ENCODE measurements at regions not wholly inside any gene's neighbourhood (a gene's known extent, or its start where the extent isn't known, plus 50 kb on each side); places are given as distances from the start of the nearest gene placed in this dataset.
A peak's percentile ranks its signal among the peaks of the same experiment; 100 is the strongest.

- Histone ChIP-seq H3K4me3 (no peak overlapping the region), H3K36me3 (no peaks in the 10 kb centered on the region), H3K27me3 (no peaks in the 10 kb centered on the region), H3K9me3 (no peaks in the 10 kb centered on the region)
- no peak for DNase-seq
Observed at GRCh38 chr6:105832313-105832761, 253.8 kb upstream of the PRDM1 start.

GRCh38 chr6:105831311-105832097, 254.6 kb upstream of the PRDM1 start:
- H3K4me3 ChIP-seq: no peak overlapping the region
- H3K36me3 ChIP-seq: no peaks in the 10 kb centered on the region
- DNase-seq: no peak
- H3K9me3 ChIP-seq: no peaks in the 10 kb centered on the region
- H3K27me3 ChIP-seq: no peaks in the 10 kb centered on the region

DNA sequence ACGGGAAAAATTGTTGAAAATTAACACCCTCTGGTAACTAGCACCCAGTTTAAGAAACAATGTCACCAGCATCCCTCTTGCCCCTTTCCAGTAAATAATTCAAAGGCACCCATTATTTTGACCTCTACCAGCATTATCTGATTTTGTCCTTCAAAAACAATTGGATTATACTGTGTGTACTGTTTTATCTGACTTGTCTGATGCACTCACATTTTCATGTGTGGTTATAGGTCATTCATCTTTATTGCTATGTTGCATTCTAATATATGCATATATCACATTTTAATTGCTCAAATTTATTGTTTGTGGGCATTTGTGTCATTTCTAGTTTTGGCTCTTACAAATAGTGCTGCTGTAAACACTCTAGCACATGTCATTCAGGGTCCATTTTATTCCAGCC, 260.9 kb upstream of the PRDM1 start:
- H3K36me3 ChIP-seq: no peaks in the 10 kb centered on the region
- H3K9me3 ChIP-seq: peaks cover 3% of the 10 kb centered on the region; the same call in 1 of the 2 replicates
- H3K4me3 ChIP-seq: no peak overlapping the region
- no peak for DNase-seq
- no peaks in the 10 kb centered on the region for H3K27me3 ChIP-seq

DNA sequence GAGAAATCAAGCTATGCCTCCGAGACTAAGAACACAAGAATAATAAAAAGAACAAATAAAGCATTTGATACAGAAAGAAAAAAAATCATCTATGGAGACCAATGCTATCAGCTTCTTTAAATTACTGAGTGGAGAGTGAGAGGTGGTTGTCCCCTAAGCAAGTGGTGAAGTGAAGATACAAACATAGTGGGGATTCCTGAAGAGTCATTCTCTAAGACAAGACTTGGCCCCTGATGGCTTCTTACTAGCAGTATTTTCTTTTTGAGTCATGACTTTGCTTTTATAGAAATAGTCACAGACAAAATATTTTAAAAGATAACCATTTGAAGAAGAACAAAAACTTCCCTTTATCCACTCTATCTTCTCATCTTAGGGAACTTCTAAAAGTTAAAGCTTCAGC, 261.4 kb upstream of the PRDM1 start:
- no peaks in the 10 kb centered on the region for H3K27me3 ChIP-seq
- H3K36me3 ChIP-seq: no peaks in the 10 kb centered on the region
- peaks cover 3% of the 10 kb centered on the region; the same call in 1 of the 2 replicates for H3K9me3 ChIP-seq
- H3K4me3 ChIP-seq: no peak overlapping the region
- DNase-seq: no peak

GRCh38 chr6:105821777-105822176, 264.4 kb upstream of the PRDM1 start:
- Histone ChIP-seq H3K27me3 (no peaks in the 10 kb centered on the region), H3K9me3 (peaks cover 3% of the 10 kb centered on the region; the same call in 1 of the 2 replicates), H3K4me3 (no peak overlapping the region), H3K36me3 (no peaks in the 10 kb centered on the region)
- no peak for DNase-seq

- H3K4me3 ChIP-seq: no peak overlapping the region
- no peaks in the 10 kb centered on the region for H3K27me3 ChIP-seq
- no peaks in the 10 kb centered on the region for H3K36me3 ChIP-seq
- peaks cover 3% of the 10 kb centered on the region; the same call in 1 of the 2 replicates for H3K9me3 ChIP-seq
- DNase-seq: no peak
Observed at GRCh38 chr6:105821027-105821426, 265.1 kb upstream of the PRDM1 start.

- no peak for DNase-seq
- Histone ChIP-seq H3K27me3 (no peaks in the 10 kb centered on the region), H3K4me3 (no peak overlapping the region), H3K36me3 (no peaks in the 10 kb centered on the region), H3K9me3 (peaks cover 3% of the 10 kb centered on the region; the same call in 1 of the 2 replicates)
Observed at GRCh38 chr6:105819745-105820144, 266.4 kb upstream of the PRDM1 start.

- H3K4me3 ChIP-seq: no peak overlapping the region
- DNase-seq: no peak
- H3K36me3 ChIP-seq: no peaks in the 10 kb centered on the region
- H3K9me3 ChIP-seq: peaks cover 3% of the 10 kb centered on the region; the same call in 1 of the 2 replicates
- H3K27me3 ChIP-seq: no peaks in the 10 kb centered on the region
Observed at GRCh38 chr6:105818505-105818904, 267.6 kb upstream of the PRDM1 start.

DNA sequence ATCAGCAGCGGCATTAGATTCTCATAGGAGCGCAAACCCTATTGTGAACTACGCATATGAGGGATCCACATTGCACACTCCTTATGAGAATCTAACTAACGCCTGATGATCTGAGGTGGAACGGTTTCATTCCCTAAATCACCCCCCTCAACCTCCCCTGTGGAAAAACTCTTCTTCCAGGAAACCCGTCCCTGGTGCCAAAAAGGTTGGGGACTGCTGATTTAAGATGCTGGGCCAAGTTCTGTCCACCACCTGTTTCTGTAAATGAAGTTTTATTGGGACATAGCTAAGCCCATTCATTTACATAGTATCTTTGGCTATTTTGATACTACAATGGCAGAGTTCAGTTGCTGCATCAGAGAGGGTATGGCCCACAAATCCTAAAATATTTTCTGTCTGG, 268.2 kb upstream of the PRDM1 start:
- H3K36me3 ChIP-seq: no peaks in the 10 kb centered on the region
- H3K9me3 ChIP-seq: peaks cover 3% of the 10 kb centered on the region; the same call in 1 of the 2 replicates
- no peaks in the 10 kb centered on the region for H3K27me3 ChIP-seq
- DNase-seq: no peak
- H3K4me3 ChIP-seq: no peak overlapping the region

GRCh38 chr6:105817370-105817769, 268.8 kb upstream of the PRDM1 start:
- H3K36me3 ChIP-seq: no peaks in the 10 kb centered on the region
- peaks cover 3% of the 10 kb centered on the region; the same call in 1 of the 2 replicates for H3K9me3 ChIP-seq

DNA sequence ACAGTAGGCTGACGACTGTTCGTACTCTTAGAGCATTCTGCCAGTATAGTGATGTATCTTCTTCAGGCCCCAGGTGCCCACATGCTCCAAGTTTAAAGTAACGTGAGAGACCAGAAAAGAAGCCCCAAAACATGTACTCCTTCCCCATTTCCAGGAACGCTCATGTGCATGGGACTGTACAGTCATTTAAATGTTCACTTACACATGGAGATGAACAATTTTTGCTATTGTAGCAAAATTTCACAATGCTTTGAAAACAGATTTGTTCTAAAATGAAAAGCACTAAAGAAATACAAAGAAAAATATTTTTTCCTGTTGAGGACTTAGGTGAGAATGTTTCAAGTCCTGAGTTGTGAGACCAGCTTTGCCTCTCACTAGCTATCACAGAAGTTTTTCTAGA, 269.3 kb upstream of the PRDM1 start:
- peaks cover 3% of the 10 kb centered on the region; the same call in 1 of the 2 replicates for H3K9me3 ChIP-seq
- no peaks in the 10 kb centered on the region for H3K27me3 ChIP-seq
- no peak for DNase-seq
- no peak overlapping the region for H3K4me3 ChIP-seq
- H3K36me3 ChIP-seq: no peaks in the 10 kb centered on the region

More at GRCh38 chr6:105817370-105817769, 268.8 kb upstream of the PRDM1 start:
- Histone ChIP-seq H3K4me3 (no peak overlapping the region), H3K27me3 (no peaks in the 10 kb centered on the region)
- DNase-seq: no peak

DNA sequence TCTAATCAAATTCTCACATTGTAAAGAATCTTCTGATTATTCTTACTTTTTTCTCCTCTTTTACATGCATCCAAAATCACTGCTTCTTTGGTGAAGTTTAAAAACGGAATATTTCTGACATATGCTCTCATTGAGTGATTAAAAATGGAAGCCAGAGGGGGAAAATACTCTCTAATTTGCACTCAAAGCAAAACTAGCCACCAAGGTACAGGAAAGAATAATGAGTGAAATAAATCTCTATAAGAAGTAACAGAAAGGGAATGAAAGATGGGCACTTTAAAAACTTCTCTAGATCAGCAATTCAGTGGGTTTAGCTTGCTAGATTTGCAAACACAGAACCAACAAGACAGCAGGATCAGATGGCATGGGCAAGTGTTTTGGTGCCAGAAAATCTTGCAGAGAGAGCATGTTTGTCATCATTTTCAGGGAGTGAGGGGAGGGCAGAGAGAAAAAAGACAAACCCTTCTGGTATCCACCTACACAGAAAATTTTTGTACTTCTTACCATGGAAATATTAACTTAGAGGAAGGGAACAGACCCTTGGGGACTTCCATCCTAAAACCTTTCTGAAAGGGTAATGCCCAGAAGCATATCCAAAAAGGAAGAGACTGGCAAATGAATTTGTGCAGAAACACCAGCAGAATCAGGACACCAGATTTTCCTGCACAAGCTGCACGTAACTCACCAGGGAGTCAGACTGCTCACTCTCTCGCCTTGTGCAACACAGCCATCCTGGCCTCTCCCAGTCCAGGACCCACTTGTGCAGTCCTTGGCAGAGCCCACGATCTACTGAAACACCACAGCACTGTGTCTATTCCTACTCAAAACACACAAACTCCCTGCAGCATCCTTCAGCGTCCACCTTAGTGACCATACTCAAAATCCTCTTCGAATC, 270.2 kb upstream of the PRDM1 start:
- Histone ChIP-seq H3K27me3 (no peaks in the 10 kb centered on the region), H3K36me3 (no peaks in the 10 kb centered on the region), H3K9me3 (no peaks in the 10 kb centered on the region), H3K4me3 (no peak overlapping the region)
- no peak for DNase-seq

DNA sequence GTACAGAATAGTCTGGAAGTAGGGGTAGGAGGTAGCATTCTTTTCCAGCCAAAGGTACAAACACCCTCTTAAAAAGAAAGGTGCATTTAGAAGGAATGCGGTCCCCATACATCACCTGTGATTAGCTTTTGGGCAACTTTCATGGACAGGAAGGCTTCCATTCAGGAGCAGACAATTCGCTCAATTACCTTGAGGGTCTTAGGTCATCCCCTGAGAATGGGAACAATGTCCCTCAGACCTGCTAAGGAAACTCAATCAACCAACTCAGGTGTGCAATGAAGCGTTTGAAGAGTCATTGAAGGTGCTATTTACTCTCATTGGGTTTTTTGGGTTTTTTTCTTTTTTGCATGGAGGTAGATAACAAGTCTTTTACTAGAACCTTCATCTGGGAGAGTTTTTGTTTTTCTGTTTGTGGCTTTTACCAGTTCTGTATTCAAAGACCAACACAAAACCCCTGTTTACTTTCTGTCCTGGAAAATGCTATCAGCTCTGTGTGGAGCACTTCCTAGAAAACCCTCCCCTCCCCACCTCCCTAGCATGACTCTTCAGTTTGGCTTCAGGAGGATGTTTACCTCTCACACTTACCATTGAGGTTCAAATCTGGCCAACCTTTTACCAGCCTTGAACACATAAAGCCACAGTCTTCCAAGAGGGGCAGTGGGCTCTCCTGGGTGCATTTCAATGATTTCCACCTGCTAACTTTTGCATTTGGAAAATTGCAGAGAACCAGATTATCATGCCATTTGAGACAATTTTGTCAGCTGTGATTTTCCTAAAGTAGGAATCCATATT, 271.2 kb upstream of the PRDM1 start:
- no peak for DNase-seq
- Histone ChIP-seq H3K27me3 (no peaks in the 10 kb centered on the region), H3K36me3 (no peaks in the 10 kb centered on the region), H3K9me3 (no peaks in the 10 kb centered on the region), H3K4me3 (no peak overlapping the region)

DNA sequence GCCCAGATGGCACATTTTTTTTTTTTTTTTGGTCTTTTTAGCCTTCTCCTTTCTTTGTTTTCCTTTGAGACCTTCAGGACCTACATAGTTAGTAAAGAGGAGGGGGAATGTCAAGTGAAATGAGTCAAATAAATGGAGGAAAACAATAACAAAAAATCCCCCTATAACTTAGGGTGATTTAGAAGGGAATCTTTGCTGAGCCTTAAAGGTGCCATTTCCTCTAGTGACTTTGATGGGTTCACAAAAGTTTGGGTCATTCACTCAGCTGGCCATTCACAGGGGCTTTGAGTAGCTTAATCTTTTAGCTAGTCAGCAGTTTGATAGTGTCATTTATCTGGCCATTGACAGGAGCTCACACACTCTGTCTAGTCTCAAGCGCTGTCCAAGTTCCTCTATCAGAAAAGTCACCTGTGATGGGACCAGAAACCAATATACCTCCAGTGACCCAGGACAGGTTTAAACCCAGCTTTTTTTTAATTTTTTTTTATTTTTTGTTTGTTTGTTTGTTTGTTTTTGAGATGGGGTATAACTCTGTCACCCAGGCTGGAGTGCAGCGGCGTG, 275.1 kb upstream of the PRDM1 start:
- no peak for DNase-seq
- Histone ChIP-seq H3K4me3 (no peak overlapping the region), H3K9me3 (no peaks in the 10 kb centered on the region), H3K27me3 (no peaks in the 10 kb centered on the region), H3K36me3 (no peaks in the 10 kb centered on the region)

GRCh38 chr6:105810105-105810921, 275.8 kb upstream of the PRDM1 start:
- peak; percentile 81 for DNase-seq
- H3K4me3 ChIP-seq: no peak overlapping the region
- no peaks in the 10 kb centered on the region for H3K27me3 ChIP-seq
- no peaks in the 10 kb centered on the region for H3K9me3 ChIP-seq
- no peaks in the 10 kb centered on the region for H3K36me3 ChIP-seq

DNA sequence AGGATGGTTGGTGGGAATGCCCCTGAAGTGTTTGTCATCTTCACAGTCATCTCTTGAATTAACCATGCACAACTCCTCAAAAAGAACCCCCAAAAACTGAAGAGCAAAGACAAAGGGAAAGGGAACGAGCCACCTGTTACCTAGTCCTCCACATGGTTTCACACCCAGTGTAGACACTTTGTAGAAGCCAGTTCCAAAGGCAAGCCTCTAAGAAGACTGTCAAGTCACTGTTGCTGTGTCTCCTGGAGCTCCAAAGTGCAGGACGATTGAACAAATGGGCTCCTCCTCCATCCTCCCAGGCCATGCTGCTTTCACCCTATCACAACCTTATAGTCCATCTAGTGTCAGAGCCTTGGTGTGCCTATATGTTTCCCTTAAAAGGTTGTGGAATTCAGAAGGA, 277.6 kb upstream of the PRDM1 start:
- H3K4me3 ChIP-seq: no peak overlapping the region
- H3K36me3 ChIP-seq: no peaks in the 10 kb centered on the region
- H3K27me3 ChIP-seq: no peaks in the 10 kb centered on the region
- H3K9me3 ChIP-seq: no peaks in the 10 kb centered on the region
- DNase-seq: no peak
